Upper lobe of left lung (tissue), 4 donors: ENCODE measurements at regions not wholly inside any gene's neighbourhood (a gene's known extent, or its start where the extent isn't known, plus 50 kb on each side); places are given as distances from the start of the nearest gene placed in this dataset.

Experiments
- CTCF ChIP-seq, 6 experiments: fragments of 450-650 bp in 4 of 6; fragments of 200-600 bp in 2 of 6; sonication (generic) in 2 of 6; IDR thresholded peaks; one replicate each; pipeline ENCODE4 v1.5.1; 2016 to 2019; ENCODE audit warnings: antibody characterized with exemption in 6 of 6
- POLR2A ChIP-seq, 4 donors: fragments of 450-650 bp; IDR thresholded peaks; one replicate each; pipeline ENCODE4 v1.5.1; 2016 to 2017; ENCODE audit warnings: antibody characterized with exemption in 4 of 4, mild to moderate bottlenecking in 2 of 4

GRCh38 chr9:78557540-78557939, 260.6 kb downstream of the PSAT1 start:
- TF ChIP-seq CTCF (IDR thresholded peaks at IDR 0.05) (no peak), POLR2A (IDR thresholded peaks at IDR 0.05) (no peak)
